Liver (tissue), 8 donors: ENCODE measurements at regions not wholly inside any gene's neighbourhood (a gene's known extent, or its start where the extent isn't known, plus 50 kb on each side); places are given as distances from the start of the nearest gene placed in this dataset.

ENCODE experiments used
- DNase-seq: peaks from one replicate; pipeline ENCODE4 v3.0.0-alpha.2; 2017; ENCODE audit warnings: low spot score
- H3K27ac ChIP-seq, 2 donors: one replicate each; pipeline ENCODE4 v1.7.0; 2013; ENCODE audit warnings: inconsistent platforms in 2 of 2, low read length in 2 of 2, control low read depth in 1 of 2, low read depth in 1 of 2, mild to moderate bottlenecking in 1 of 2
- H3K27me3 ChIP-seq, 4 donors: one replicate each; pipeline versions ENCODE4 v1.6.1 to v1.7.0; 2013; ENCODE audit warnings: low read length in 3 of 4, inconsistent platforms in 1 of 4, mild to moderate bottlenecking in 1 of 4, moderate library complexity in 1 of 4; ENCODE audit not compliant: control insufficient read depth in 4 of 4, insufficient read depth in 4 of 4
- H3K36me3 ChIP-seq, 4 donors: one replicate each; pipeline versions ENCODE4 v1.6.1 to v1.7.0; 2013; ENCODE audit warnings: low read length in 3 of 4, mild to moderate bottlenecking in 3 of 4, low read depth in 1 of 4, moderate library complexity in 1 of 4; ENCODE audit not compliant: control insufficient read depth in 4 of 4, insufficient read depth in 3 of 4
- H3K4me1 ChIP-seq, 4 donors: one replicate each; pipeline versions ENCODE4 v1.6.1 to v1.7.0; 2013; ENCODE audit warnings: low read length in 3 of 4, mild to moderate bottlenecking in 3 of 4, moderate library complexity in 1 of 4; ENCODE audit not compliant: control insufficient read depth in 4 of 4, insufficient read depth in 4 of 4
- H3K4me3 ChIP-seq, 3 donors: one replicate each; pipeline versions ENCODE4 v1.6.1 to v1.7.0; 2013; ENCODE audit warnings: low read length in 3 of 3, control low read depth in 1 of 3, low read depth in 1 of 3, mild to moderate bottlenecking in 1 of 3
- H3K9ac ChIP-seq, 2 donors: one replicate each; pipeline ENCODE4 v1.7.0; 2013; ENCODE audit warnings: low read length in 2 of 2, mild to moderate bottlenecking in 2 of 2, moderate library complexity in 2 of 2, control low read depth in 1 of 2, low read depth in 1 of 2
- H3K9me3 ChIP-seq, 4 donors: one replicate each; pipeline versions ENCODE4 v1.6.1 to v1.7.0; 2013; ENCODE audit warnings: low read length in 3 of 4; ENCODE audit not compliant: control insufficient read depth in 4 of 4
- EGR1 ChIP-seq, 2 donors: IDR thresholded peaks; 2 replicates each; pipeline ENCODE4 v1.6.1; 2016 to 2018; ENCODE audit warnings: antibody characterized with exemption in 2 of 2, low read depth in 2 of 2
- FOXA2 ChIP-seq: IDR thresholded peaks from 2 replicates; pipeline ENCODE4 v1.6.1; 2016; ENCODE audit warnings: antibody characterized with exemption
- JUND ChIP-seq, 2 donors: IDR thresholded peaks; 2 replicates each; pipeline ENCODE4 v1.6.1; 2016; ENCODE audit warnings: antibody characterized with exemption in 2 of 2
- RXRA ChIP-seq, 2 donors: IDR thresholded peaks; 2 replicates each; pipeline ENCODE4 v1.6.1; 2017 to 2018; ENCODE audit warnings: antibody characterized with exemption in 2 of 2, mild to moderate bottlenecking in 1 of 2
- TAF1 ChIP-seq: conservative IDR thresholded peaks from 2 replicates; pipeline ENCODE4 v1.6.1; 2016; ENCODE audit warnings: antibody characterized with exemption, mild to moderate bottlenecking
- WGBS: extraction: QIAGEN DNeasy Blood & Tissue Kit; methylation state at CpG from one replicate; pipeline ENCODE4 v1.1.7; 2013; 5-methylcytosine and 5-hydroxymethylcytosine counted together
- TF ChIP-seq, protein P1 (sequence below): IDR thresholded peaks from 2 replicates; pipeline ENCODE4 v1.6.1; 2016; ENCODE audit warnings: antibody characterized with exemption
- TF ChIP-seq, protein P2 (sequence below): IDR thresholded peaks from 2 replicates; pipeline ENCODE4 v1.6.1; 2016; ENCODE audit warnings: antibody characterized with exemption, mild to moderate bottlenecking
- TF ChIP-seq, protein P3 (sequence below): IDR thresholded peaks from 2 replicates; pipeline ENCODE4 v1.6.1; 2016; ENCODE audit warnings: antibody characterized with exemption
- TF ChIP-seq, protein P4 (sequence below): fragments of 150-350 bp; IDR thresholded peaks from 2 replicates; pipeline ENCODE4 v1.5.1; 2017; ENCODE audit warnings: improper control_type of control experiment, low read depth, low read length; ENCODE audit not compliant: missing input control
- donor health status: healthy.
- donor health status: healthy.
- donor health status: healthy.
- donor health status: healthy.
- donor health status: healthy.

DNA sequence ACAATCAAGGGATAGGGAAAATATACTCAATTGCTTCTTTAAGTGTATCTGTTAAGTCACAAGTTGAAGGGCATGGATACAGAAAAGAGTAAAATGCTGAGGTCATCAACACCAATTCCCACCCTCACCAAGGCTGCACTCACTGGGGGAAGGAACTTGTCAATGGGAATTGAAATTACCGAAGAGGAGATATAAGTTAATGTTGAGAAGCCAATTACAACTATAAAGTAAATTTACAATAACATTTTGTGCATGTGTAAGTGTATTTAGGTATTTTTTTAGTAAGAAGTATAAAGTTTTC is 255.1 kb upstream of the KCNIP4 start:
- H3K4me1 ChIP-seq = no peaks in the 10 kb centered on the region
- no peak overlapping the region for H3K27ac ChIP-seq
- DNase-seq = no peak
- 77% methylated on average over 1 of the region's 1 CpG for WGBS
- H3K9me3 ChIP-seq = no peaks in the 10 kb centered on the region
- H3K9ac ChIP-seq = no peak overlapping the region
- H3K27me3 ChIP-seq = no peaks in the 10 kb centered on the region
- H3K4me3 ChIP-seq = no peak overlapping the region
- no peak for TF ChIP-seq TAF1
- H3K36me3 ChIP-seq = no peaks in the 10 kb centered on the region

DNA sequence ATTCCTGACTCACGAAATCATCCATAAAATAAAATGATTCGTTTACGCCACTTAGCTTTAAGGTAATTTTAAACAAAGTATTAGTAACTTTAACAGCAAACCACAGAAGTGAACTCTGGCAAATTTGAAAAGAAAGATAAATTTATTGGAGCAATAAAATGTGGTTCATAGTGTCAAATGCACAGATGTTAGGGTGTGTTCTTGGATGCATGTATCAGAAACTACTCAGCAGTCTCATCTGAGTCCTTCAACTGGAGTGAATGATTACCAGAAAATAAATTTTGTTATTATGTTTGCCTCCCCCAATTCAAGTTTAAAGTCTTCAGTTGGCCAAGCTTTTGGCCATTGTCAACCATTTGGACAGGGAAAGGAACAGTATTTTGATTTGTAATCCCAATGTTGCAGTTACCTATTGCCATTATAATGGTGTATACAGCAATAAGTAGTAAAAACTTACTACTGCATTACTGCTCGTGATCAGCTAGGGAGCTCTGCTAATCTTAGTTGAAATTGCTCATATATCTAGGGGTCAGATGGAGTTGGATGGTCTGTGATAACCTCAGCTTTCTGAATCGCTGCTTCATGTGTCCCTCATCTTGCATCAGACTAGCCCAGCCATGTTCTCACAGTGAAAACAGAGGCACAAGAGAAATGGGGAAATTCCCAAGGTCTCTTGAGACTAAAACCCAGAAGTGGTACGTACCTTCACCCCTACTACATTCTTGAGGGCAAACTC is 254.6 kb upstream of the KCNIP4 start:
- Histone ChIP-seq H3K27ac (no peak overlapping the region), H3K4me3 (no peak overlapping the region), H3K4me1 (no peaks in the 10 kb centered on the region), H3K36me3 (no peaks in the 10 kb centered on the region), H3K9me3 (no peaks in the 10 kb centered on the region), H3K9ac (no peak overlapping the region), H3K27me3 (no peaks in the 10 kb centered on the region)
- TF ChIP-seq, protein P1, sequence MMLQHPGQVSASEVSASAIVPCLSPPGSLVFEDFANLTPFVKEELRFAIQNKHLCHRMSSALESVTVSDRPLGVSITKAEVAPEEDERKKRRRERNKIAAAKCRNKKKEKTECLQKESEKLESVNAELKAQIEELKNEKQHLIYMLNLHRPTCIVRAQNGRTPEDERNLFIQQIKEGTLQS = no peak
- TF ChIP-seq, protein P2, sequence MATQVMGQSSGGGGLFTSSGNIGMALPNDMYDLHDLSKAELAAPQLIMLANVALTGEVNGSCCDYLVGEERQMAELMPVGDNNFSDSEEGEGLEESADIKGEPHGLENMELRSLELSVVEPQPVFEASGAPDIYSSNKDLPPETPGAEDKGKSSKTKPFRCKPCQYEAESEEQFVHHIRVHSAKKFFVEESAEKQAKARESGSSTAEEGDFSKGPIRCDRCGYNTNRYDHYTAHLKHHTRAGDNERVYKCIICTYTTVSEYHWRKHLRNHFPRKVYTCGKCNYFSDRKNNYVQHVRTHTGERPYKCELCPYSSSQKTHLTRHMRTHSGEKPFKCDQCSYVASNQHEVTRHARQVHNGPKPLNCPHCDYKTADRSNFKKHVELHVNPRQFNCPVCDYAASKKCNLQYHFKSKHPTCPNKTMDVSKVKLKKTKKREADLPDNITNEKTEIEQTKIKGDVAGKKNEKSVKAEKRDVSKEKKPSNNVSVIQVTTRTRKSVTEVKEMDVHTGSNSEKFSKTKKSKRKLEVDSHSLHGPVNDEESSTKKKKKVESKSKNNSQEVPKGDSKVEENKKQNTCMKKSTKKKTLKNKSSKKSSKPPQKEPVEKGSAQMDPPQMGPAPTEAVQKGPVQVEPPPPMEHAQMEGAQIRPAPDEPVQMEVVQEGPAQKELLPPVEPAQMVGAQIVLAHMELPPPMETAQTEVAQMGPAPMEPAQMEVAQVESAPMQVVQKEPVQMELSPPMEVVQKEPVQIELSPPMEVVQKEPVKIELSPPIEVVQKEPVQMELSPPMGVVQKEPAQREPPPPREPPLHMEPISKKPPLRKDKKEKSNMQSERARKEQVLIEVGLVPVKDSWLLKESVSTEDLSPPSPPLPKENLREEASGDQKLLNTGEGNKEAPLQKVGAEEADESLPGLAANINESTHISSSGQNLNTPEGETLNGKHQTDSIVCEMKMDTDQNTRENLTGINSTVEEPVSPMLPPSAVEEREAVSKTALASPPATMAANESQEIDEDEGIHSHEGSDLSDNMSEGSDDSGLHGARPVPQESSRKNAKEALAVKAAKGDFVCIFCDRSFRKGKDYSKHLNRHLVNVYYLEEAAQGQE = no peak
- DNase-seq = no peak
- WGBS = 68% methylated on average over 6 of the region's 6 CpGs

DNA sequence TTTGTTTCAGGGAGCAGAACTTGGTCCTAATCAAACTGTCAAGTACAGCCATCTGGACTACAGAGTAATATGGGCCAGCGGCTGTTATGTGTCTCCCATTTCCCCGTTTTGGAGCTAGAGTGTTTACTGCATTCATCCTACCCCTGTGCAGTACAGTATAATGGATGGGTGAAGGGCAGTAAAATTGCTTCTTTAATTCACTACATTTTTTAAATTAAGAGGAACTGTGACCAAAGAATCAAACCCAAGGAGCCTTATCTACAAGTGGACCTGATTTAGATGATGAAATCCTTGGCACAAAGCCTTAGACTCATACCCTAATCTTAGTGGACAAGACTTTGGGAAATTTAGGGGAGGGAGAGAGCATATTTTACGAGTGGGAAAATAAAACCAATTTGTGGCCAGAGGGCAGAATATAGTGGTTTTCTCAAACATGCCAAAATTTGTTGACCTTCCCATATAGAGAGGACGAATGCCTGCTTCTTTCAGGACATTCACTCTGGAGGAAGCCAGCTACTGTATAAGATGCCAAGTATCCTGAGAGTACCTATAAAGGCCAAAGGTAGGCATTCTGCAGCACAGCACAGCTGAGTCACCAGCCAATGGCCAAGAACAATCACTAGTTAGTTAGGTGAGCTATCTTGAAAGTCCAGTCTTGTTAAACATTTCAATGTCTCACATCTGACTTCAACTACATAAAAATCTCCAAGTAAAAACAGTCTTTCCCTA is 253.8 kb upstream of the KCNIP4 start:
- TF ChIP-seq JUND (IDR thresholded peaks at IDR 0.05) = no peak
- TF ChIP-seq, protein P2 = no peak
- no peak for TF ChIP-seq EGR1 (IDR thresholded peaks at IDR 0.05; ENCODE audit: low read depth in 2 of 2)
- no peak for TF ChIP-seq TAF1
- no peak for TF ChIP-seq RXRA (IDR thresholded peaks at IDR 0.05)
- no peak for TF ChIP-seq FOXA2
- TF ChIP-seq, protein P3, sequence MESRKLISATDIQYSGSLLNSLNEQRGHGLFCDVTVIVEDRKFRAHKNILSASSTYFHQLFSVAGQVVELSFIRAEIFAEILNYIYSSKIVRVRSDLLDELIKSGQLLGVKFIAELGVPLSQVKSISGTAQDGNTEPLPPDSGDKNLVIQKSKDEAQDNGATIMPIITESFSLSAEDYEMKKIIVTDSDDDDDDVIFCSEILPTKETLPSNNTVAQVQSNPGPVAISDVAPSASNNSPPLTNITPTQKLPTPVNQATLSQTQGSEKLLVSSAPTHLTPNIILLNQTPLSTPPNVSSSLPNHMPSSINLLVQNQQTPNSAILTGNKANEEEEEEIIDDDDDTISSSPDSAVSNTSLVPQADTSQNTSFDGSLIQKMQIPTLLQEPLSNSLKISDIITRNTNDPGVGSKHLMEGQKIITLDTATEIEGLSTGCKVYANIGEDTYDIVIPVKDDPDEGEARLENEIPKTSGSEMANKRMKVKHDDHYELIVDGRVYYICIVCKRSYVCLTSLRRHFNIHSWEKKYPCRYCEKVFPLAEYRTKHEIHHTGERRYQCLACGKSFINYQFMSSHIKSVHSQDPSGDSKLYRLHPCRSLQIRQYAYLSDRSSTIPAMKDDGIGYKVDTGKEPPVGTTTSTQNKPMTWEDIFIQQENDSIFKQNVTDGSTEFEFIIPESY = no peak
- TF ChIP-seq, protein P4, sequence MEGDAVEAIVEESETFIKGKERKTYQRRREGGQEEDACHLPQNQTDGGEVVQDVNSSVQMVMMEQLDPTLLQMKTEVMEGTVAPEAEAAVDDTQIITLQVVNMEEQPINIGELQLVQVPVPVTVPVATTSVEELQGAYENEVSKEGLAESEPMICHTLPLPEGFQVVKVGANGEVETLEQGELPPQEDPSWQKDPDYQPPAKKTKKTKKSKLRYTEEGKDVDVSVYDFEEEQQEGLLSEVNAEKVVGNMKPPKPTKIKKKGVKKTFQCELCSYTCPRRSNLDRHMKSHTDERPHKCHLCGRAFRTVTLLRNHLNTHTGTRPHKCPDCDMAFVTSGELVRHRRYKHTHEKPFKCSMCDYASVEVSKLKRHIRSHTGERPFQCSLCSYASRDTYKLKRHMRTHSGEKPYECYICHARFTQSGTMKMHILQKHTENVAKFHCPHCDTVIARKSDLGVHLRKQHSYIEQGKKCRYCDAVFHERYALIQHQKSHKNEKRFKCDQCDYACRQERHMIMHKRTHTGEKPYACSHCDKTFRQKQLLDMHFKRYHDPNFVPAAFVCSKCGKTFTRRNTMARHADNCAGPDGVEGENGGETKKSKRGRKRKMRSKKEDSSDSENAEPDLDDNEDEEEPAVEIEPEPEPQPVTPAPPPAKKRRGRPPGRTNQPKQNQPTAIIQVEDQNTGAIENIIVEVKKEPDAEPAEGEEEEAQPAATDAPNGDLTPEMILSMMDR = no peak
- TF ChIP-seq, protein P1 = no peak
- Histone ChIP-seq H3K4me3 (no peak overlapping the region), H3K27me3 (no peaks in the 10 kb centered on the region), H3K9ac (no peak overlapping the region), H3K36me3 (no peaks in the 10 kb centered on the region), H3K9me3 (no peaks in the 10 kb centered on the region), H3K4me1 (no peaks in the 10 kb centered on the region), H3K27ac (no peak overlapping the region)
- DNase-seq = no peak
- 58% methylated on average over 4 of the region's 4 CpGs for WGBS
